PFSK-1 (cell line): ENCODE measurements at regions not wholly inside any gene's neighbourhood (a gene's known extent, or its start where the extent isn't known, plus 50 kb on each side); places are given as distances from the start of the nearest gene placed in this dataset.

Source experiments
- FOXP2 ChIP-seq: optimal IDR thresholded peaks from 2 replicates; pipeline ENCODE3; 2011; ENCODE audit warnings: borderline replicate concordance, control low read depth, inconsistent platforms; ENCODE audit not compliant: insufficient read depth; ENCODE audit errors: extremely low read length, extremely low read depth
- POLR2AphosphoS5 ChIP-seq: IDR thresholded peaks from 2 replicates; pipeline ENCODE4 v1.6.1; 2012; ENCODE audit warnings: low read depth, mild to moderate bottlenecking, control low read depth, low read length, moderate library complexity
- REST ChIP-seq, 2 experiments: IDR thresholded peaks; 2 replicates each; pipeline versions ENCODE4 v1.6.1 to v1.8.0; 2011 to 2012; ENCODE audit warnings: low read depth in 2 of 2, low read length in 2 of 2, control low read depth in 1 of 2, inconsistent platforms in 1 of 2, mild to moderate bottlenecking in 1 of 2, moderate library complexity in 1 of 2; ENCODE audit not compliant: insufficient read depth in 1 of 2
- SIN3A ChIP-seq: IDR thresholded peaks from 2 replicates; pipeline ENCODE4 v1.6.1; 2012; ENCODE audit warnings: mild to moderate bottlenecking, low read length, moderate library complexity, borderline replicate concordance; ENCODE audit not compliant: insufficient read depth
- TAF1 ChIP-seq: IDR thresholded peaks from 2 replicates; pipeline ENCODE4 v1.6.1; 2012; ENCODE audit warnings: low read length, control low read depth, borderline replicate concordance; ENCODE audit not compliant: insufficient read depth

GRCh38 chr10:64732372-64732957, 1211.3 kb downstream of the REEP3 start:
- TF ChIP-seq FOXP2: no peak

GRCh38 chr10:64733980-64734379, 1212.8 kb downstream of the REEP3 start:
- no peak for TF ChIP-seq REST (IDR thresholded peaks at IDR 0.05; ENCODE audit: insufficient read depth in 1 of 2, low read depth in 2 of 2, low read length in 2 of 2)
- no peak for TF ChIP-seq TAF1
- TF ChIP-seq FOXP2: no peak
- no peak for TF ChIP-seq SIN3A
- TF ChIP-seq POLR2AphosphoS5: no peak

GRCh38 chr10:64738462-64738861, 1217.3 kb downstream of the REEP3 start:
- TF ChIP-seq TAF1: no peak
- no peak for TF ChIP-seq REST (IDR thresholded peaks at IDR 0.05; ENCODE audit: insufficient read depth in 1 of 2, low read depth in 2 of 2, low read length in 2 of 2)
- TF ChIP-seq POLR2AphosphoS5: no peak
- TF ChIP-seq SIN3A: no peak
- TF ChIP-seq FOXP2: no peak

GRCh38 chr10:64745565-64745964, 1224.4 kb downstream of the REEP3 start:
- TF ChIP-seq REST (IDR thresholded peaks at IDR 0.05; ENCODE audit: insufficient read depth in 1 of 2, low read depth in 2 of 2, low read length in 2 of 2): no peak
- no peak for TF ChIP-seq FOXP2
- TF ChIP-seq TAF1: no peak
- no peak for TF ChIP-seq POLR2AphosphoS5
- TF ChIP-seq SIN3A: no peak

- no peak for TF ChIP-seq POLR2AphosphoS5
Measured at GRCh38 chr10:64750672-64751071, 1229.5 kb downstream of the REEP3 start.

GRCh38 chr10:64753516-64753915, 1232.3 kb downstream of the REEP3 start:
- TF ChIP-seq FOXP2 (no peak), POLR2AphosphoS5 (no peak), REST (IDR thresholded peaks at IDR 0.05; ENCODE audit: insufficient read depth in 1 of 2, low read depth in 2 of 2, low read length in 2 of 2) (no peak), TAF1 (no peak), SIN3A (no peak)
